HG03342 (cell line): ENCODE measurements at regions not wholly inside any gene's neighbourhood (a gene's known extent, or its start where the extent isn't known, plus 50 kb on each side); places are given as distances from the start of the nearest gene placed in this dataset.

Experiments used
- ATAC-seq: cut with Tn5 transposase; IDR thresholded peaks from one replicate; pipeline ENCODE4 v1.9.1; 2021; ENCODE audit warnings: mild to moderate bottlenecking, moderate library complexity; ENCODE audit not compliant: unreplicated experiment

GRCh38 chr2:128490321-128490720 lies 171.7 kb upstream of the HS6ST1 start:
- no peak for ATAC-seq

GRCh38 chr2:128490881-128491691 lies 172.4 kb upstream of the HS6ST1 start:
- ATAC-seq, result no peak

- no peak for ATAC-seq
Measured at GRCh38 chr2:128491692-128492244, 173.1 kb upstream of the HS6ST1 start.

GRCh38 chr2:128492966-128493811 lies 174.5 kb upstream of the HS6ST1 start:
- no peak for ATAC-seq

- ATAC-seq, result no peak
Measured at GRCh38 chr2:128493880-128494279, 175.2 kb upstream of the HS6ST1 start.

GRCh38 chr2:128494307-128494639 lies 175.6 kb upstream of the HS6ST1 start:
- no peak for ATAC-seq

GRCh38 chr2:128494640-128495321 lies 176.1 kb upstream of the HS6ST1 start:
- no peak for ATAC-seq

GRCh38 chr2:128495996-128496547 lies 177.4 kb upstream of the HS6ST1 start:
- ATAC-seq, result no peak

- ATAC-seq, result no peak
Measured at GRCh38 chr2:128496700-128497099, 178.0 kb upstream of the HS6ST1 start.

GRCh38 chr2:128497461-128497860 lies 178.8 kb upstream of the HS6ST1 start:
- no peak for ATAC-seq

GRCh38 chr2:128498086-128498485 lies 179.4 kb upstream of the HS6ST1 start:
- ATAC-seq, result no peak

- ATAC-seq, result no peak
Measured at GRCh38 chr2:128498589-128498988, 179.9 kb upstream of the HS6ST1 start.

- ATAC-seq, result no peak
Measured at GRCh38 chr2:128499367-128500137, 180.9 kb upstream of the HS6ST1 start.

GRCh38 chr2:128500138-128500800 lies 181.6 kb upstream of the HS6ST1 start:
- no peak for ATAC-seq

- ATAC-seq, result no peak
Measured at GRCh38 chr2:128501006-128501690, 182.5 kb upstream of the HS6ST1 start.

- ATAC-seq, result no peak
Measured at GRCh38 chr2:128501700-128502099, 183.0 kb upstream of the HS6ST1 start.

GRCh38 chr2:128502200-128502599 lies 183.5 kb upstream of the HS6ST1 start:
- no peak for ATAC-seq

GRCh38 chr2:128502638-128503246 lies 184.1 kb upstream of the HS6ST1 start:
- no peak for ATAC-seq
